NCI-H2196 (cell line): ENCODE measurements at regions not wholly inside any gene's neighbourhood (a gene's known extent, or its start where the extent isn't known, plus 50 kb on each side); places are given as distances from the start of the nearest gene placed in this dataset.

Experiments
- DNase-seq: peaks from one replicate; lab custom pipeline; 2025; ENCODE audit not compliant: unreplicated experiment; lab: John Stamatoyannopoulos, UW

- no peak for DNase-seq
Measured at GRCh38 chr21:16407403-16408240, 677.8 kb downstream of the USP25 start.

DNA sequence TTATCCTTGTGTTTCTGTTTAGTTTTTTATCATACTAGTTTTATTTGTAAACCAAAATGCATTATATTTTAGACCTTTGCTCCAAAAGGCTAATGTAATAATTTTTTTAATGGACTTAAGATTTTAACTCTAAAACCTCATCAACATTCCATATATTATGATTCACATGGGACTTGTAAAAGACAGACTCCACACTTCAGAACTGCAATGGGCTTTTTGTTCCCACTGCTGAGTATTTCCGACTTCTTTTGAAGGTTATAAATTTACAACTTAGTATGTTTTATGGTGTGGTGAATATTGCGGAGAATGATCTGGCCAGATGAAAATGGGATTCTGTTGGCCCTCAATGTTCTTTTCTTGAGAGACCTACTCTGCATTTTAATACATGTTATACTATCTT is 678.5 kb downstream of the USP25 start:
- no peak for DNase-seq

DNA sequence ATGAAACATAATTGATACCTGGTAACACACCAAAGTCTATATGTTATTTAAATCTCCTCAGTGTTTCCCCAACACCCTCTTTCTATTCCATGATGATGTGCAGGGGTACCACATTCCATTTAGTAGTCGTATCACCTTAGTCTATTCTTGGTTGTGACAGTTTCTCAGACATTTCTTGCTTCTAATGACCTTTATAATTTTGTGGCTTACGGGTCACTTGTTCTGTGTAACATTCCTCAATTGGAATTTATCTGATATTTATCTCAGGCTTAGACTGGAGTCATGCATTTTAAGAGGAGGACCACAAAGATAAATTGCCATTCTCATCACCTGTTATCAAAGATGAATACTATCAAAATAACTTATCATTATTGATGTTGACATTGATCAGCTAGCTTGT is 679.6 kb downstream of the USP25 start:
- DNase-seq: no peak

- no peak for DNase-seq
Measured at GRCh38 chr21:16418226-16418625, 688.4 kb downstream of the USP25 start.

- DNase-seq: no peak
Measured at GRCh38 chr21:16418642-16419041, 688.9 kb downstream of the USP25 start.

- no peak for DNase-seq
Measured at GRCh38 chr21:16419188-16419921, 689.6 kb downstream of the USP25 start.

GRCh38 chr21:16420031-16420724 is 690.4 kb downstream of the USP25 start:
- DNase-seq: no peak

DNA sequence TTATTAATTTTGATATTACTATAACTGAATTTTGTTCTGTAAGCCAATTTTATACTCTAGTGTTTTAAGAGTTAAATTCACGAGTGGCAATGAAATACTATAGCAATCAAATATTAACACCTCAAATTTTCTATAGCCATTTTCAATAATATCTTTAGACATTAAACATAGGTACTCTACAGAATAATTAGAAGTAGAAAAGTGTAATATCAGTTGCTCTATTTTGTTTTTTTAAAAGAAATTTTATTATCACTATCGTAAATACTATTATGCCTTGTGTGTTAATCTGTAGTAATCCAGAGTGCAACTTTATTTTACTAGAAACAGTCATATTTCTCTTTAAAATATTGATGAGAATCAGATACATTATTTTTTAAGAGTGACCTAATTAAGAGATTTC is 691.2 kb downstream of the USP25 start:
- no peak for DNase-seq

- no peak for DNase-seq
Measured at GRCh38 chr21:16421965-16422364, 692.2 kb downstream of the USP25 start.

DNA sequence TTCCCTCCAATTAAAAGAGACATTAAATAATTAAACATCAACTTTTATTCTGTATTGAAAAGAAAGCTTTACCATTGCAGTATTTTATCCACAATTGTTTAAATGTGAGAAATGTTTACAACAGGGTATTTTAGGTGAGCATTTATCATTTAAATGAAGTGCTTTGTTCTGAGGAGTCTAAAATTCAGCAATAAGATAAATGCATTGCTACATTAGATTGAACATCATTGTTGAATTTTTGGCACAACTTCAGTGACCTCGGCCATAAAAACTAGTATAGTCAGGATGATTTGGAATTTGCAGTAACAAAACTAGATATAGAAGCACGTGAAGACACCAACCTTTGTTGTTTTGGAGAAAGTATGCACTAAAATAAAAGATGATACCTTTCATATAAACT is 692.9 kb downstream of the USP25 start:
- DNase-seq: no peak

DNA sequence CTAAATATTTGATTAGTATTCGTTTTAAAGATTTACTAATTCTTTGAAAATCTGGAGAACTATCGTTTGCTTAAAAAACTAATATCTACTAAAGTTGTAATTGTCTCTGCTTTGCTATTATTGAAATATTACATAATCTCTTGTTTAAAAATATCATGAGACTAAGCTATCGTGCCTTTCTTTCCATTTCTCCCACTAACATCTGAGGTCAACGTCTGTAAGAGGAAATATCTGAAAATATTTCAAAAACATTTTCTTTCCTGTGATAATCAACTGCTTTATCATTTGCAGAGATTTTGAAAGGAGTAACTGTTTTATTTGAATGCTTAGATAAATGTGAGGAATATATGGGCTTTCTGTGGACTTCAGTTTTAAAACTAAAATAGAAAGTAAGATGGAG is 694.1 kb downstream of the USP25 start:
- no peak for DNase-seq

DNA sequence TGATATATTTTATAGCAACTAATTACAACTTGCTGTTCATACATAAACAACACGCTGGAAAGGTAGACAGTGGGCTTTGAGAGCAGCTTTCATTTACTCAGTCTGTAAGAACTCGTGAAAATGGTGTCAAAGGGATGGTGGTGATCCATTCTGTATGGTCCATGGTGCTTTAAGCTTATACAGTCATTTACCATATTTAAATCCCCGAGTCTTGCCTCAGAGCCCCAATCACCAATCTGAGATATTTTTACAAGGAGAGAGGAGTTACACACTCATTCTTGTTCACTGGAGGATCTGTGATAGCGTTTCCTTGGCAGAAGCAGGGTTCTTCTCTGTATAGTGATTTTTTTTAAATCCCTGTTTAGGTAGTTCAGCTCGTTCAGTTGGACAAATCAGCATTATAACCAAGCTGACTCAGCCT is 694.6 kb downstream of the USP25 start:
- no peak for DNase-seq

DNA sequence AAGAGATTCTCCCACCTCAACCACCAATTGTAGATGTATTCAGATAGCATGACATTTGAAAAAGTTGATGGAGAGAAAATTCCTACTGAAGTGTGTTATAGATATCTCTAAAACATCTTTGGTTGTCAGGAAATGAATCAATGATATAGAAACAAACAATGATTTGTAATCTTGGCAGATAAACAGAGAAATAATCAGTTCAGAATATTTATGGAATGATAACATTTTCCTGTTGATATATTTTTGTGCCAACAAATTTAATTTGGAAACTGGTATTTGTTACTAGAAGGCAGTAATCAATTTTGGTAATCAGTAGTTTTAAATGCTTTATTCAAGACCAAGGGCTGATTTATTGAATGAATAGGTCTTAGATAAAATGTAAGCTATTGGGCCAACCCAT is 695.6 kb downstream of the USP25 start:
- DNase-seq: no peak

DNA sequence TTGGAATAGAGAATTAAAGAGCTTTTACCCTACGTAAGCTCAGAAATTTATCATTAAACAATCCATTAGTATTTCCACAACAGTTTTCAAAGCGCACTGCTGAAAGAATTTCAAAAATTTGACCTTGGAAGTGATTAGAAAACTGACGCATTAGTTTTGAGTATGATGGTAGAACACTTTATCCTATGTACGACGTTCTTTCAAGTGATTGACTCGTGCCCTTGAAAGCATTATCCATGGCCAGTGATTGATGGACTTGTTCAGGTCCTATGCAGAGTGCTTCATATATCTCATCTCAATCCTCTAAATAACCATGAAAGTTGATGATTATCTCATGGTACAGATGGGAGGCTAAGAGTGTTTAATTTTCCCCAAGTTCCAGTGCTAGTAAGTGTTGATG is 697.2 kb downstream of the USP25 start:
- DNase-seq: no peak

DNA sequence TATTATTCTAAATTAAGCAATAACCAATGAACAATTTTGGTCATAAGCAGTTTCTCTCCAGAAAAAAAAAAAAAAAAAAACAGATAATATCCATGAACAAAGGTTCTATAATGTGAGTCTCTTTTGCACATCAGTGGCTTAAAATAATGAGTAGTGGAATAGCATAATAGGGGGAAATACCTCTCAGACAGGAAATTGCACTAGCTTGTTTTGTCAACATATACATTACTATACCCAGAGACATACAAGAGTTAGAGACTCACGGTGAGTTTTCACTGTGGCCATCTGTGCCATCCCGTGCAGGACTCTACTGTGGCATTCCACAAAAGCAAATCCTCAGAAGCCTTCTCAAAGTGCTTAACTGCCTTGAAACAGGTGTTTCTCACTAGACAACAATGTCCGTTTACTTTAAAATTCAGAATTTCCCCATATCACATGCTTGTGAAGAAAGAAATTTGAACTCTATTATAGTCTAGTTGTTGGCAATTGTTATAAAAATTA is 697.9 kb downstream of the USP25 start:
- no peak for DNase-seq

GRCh38 chr21:16437586-16437985 is 707.8 kb downstream of the USP25 start:
- DNase-seq: no peak

DNA sequence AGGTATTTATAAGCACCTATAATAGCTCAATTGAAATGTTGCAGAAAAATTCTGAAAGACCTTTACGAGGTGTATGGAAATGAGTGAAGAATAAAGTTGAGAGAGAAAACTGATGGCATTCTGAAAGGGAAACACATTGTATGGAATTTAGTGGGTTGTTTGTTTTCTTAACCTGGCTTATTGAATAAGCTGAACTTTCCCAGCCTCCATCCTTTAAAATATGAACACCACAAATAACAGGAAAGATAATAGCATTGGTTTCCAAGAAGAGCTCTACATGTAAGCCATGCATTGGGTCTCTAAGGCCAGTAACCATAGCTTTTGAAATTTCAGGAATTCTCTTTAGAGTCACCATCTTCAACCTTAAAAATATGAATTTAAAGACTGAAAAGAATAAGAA is 709.0 kb downstream of the USP25 start:
- no peak for DNase-seq

DNA sequence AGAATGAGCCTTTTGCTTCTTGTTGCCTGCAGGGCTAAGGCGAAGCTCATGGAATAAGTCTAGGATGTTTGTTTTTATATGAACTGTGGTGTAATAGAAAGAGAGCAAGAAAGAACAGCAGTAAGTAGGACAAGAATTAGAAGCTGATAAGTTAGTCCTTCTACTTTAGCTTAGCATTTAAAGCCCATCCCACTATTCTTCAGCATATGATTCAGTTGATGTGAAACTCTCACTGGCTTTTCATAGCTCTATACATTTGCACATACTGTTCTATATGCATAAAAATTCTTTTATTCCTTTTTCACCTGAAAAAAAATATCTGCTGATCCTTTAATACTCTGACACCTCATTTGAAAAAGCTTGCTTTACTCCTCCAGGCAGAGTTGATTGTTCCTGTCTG is 712.0 kb downstream of the USP25 start:
- DNase-seq: no peak

DNA sequence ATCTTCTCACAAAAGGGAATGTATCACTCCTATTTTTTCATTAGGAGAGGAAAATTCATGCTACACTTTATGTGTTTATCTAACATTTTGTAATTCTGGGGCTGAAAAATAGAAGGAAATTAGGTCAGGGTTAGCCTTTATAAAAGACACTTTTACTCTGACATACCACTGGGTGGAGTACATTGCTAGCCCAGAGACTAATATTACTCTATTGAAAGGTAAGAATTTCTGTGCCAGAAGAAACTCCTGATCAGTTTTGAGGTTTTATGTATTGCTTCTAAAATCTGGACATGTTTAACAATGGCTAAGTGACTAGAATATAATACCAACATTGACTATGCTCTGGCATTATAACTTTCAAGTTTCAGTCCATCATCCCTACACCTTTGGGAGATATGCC is 724.6 kb downstream of the USP25 start:
- DNase-seq: no peak

GRCh38 chr21:16455526-16455925 is 725.7 kb downstream of the USP25 start:
- DNase-seq: no peak

DNA sequence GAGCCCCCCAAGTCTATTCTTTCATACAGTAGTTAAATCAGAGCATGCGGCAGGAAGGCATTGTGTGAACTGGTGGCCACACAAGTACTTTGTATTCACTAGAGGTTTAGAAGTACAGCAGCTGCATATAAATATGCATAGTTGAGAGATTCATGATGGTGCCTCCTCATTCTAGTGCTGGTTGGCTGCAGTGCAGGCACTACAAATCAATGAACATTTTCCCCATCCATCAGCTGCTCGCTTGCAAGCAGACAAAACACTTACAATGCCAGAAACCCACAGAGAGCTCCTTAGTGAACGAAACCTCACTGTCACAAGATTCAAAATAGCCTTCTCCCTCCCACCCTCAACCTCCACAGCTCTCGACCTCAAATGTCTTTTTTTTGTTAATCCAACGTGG is 726.2 kb downstream of the USP25 start:
- no peak for DNase-seq

GRCh38 chr21:16457498-16457897 is 727.7 kb downstream of the USP25 start:
- no peak for DNase-seq
